Right kidney (tissue), 1 donor: ENCODE measurements at regions not wholly inside any gene's neighbourhood (a gene's known extent, or its start where the extent isn't known, plus 50 kb on each side); places are given as distances from the start of the nearest gene placed in this dataset.
"Not testable (repeated sequence)": the region's sequence is repeated elsewhere in the genome, so short reads cannot be mapped to it uniquely, and the experiment has no call there.

Source experiments
- DNase-seq: peaks from one replicate; pipeline ENCODE4 v3.0.0-alpha.2; 2016

DNA sequence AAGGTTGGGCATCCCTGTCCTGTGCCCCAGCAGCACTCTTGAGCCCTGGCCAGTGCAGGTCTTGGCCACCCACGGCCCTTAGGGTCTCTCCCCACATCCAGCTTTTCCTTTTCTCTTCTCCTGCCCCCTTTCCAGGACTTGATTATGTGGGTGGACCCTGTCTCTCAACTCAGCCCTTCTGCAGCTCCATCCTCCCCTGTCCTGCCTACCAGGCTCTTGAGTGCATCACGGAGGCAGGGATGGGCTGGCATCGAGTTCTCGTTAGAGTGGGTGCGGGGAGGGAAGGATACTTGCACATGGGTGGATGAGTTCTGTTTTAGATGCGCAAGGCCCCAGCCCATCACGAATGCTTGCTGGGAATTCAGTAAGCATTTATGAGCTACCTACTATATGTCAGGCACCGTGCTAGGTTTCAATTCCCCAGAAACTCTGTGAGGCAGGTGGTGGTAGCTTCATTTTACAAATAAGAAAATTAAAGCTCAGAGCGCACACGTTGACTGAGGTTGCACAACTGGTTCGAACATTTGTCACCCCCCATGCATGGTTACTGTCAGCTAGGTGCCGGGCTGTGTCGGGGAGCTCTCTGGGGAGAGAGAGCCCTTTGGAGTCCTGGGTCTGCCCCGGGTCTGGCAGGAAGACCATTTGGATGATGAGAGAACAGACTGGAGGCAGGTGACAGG lies 144.6 kb upstream of the PITX1 start:
- no peak for DNase-seq

GRCh38 chr5:135177591-135177990 lies 143.6 kb upstream of the PITX1 start:
- DNase-seq, result no peak

- DNase-seq, result no peak
Measured at GRCh38 chr5:135176991-135177390, 143.0 kb upstream of the PITX1 start.

GRCh38 chr5:135174315-135175096 lies 140.5 kb upstream of the PITX1 start:
- DNase-seq, result no peak

DNA sequence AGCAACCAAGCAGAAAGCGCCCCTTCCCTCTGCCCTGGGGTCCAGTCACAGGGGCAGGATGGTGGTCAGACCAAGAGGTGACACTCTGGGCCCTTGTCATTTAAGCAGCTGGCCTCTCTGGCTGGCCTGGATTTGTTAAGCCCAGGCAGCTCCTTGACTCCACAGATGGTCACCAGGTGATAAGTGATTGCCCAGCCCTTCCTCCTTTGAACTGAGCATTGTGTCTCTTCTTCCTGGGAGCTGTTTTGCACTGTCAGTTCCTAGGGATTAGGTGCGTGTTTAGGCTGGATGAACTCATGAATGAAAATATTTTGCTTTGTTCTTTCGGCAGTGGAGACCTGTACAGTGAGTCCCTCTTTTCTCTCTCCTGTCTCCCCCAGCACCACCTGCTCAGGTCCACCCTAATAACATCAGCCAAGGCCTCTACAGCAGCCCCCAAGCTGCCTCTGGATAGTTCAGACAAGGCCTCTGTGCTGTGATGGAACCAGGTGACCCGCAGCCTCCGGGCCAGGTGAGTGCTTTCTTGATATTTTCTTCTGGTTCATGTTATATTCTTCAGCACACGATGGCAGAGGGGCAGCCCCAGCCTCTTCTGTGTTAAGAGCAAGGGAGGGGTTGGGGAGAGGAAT lies 139.7 kb upstream of the PITX1 start:
- DNase-seq, result no peak

- DNase-seq, result no peak
Measured at GRCh38 chr5:135172718-135173117, 138.7 kb upstream of the PITX1 start.

DNA sequence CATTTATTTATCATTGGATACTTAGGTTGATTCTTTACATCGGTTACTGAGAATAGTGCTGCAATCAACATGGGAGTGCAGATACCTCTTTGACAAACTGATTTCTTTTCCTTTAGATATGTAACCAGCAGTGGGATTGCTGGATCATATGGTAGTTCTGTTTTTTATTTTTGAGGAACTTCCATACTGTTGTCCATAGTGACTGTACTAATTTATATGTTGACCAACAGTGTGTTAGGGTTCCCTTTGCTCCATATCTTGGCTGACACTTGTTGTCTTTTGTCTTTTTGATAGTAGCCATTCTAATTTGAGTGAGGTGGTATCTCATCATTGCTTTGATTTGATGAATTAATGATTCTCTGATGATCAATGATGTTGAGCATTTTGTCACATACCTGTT lies 137.3 kb upstream of the PITX1 start:
- DNase-seq, result no peak

DNA sequence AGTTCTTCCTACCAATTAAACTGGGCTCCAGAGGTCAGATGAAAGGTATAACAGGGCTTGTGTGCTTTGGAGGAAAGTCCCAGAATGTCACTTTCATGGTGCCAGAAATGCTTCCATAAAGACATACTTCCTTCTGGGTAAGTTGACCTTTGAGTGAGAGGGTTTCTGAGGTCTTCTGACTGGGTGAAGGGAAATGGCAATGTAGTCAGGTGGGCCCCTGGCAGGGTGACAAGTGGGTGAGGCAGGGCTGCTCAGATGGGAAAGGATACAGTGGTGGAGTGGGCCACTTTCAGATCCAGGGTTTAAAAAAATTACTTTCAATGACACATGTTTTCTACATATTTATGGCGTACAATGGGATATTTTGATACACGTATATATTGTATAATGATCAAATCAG lies 136.5 kb upstream of the PITX1 start:
- DNase-seq, result no peak

- DNase-seq, result no peak
Measured at GRCh38 chr5:135169753-135170152, 135.7 kb upstream of the PITX1 start.

- DNase-seq, result no peak
Measured at GRCh38 chr5:135167634-135168033, 133.6 kb upstream of the PITX1 start.

GRCh38 chr5:135164873-135165614 lies 131.0 kb upstream of the PITX1 start:
- not testable (repeated sequence) for DNase-seq

GRCh38 chr5:135163964-135164363 lies 129.9 kb upstream of the PITX1 start:
- DNase-seq, result no peak

- DNase-seq, result no peak
Measured at GRCh38 chr5:135163391-135163790, 129.4 kb upstream of the PITX1 start.

DNA sequence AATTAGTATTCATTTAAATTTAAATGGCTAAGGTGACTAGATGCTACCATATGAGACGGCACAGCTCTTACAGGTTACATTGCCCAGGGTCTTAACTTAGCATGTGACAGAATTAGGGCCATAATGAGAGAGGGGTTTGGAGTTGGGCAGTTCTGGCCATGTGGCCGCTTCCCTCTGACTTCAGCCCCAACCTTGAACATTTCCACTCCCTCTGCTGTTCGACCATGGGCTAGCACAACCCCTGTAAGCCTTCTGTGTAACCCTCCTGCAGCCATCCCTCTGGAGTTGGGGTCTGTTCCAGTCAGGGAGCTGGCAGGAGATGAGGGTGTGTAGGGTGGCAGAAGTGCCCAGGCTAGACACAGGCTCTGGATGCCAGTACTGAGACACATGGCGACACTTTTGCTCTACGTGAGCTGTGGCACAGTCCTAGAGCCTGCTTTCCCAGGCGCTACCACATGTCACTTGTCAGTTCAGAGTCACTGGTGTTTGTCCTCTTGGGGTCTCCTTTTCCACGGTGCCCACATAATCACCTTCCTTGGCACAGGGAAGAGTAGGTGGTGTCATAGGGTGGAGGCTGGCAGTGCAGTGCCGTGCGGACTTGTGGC lies 128.7 kb upstream of the PITX1 start:
- DNase-seq, result no peak

GRCh38 chr5:135161221-135161620 lies 127.2 kb upstream of the PITX1 start:
- DNase-seq, result no peak

DNA sequence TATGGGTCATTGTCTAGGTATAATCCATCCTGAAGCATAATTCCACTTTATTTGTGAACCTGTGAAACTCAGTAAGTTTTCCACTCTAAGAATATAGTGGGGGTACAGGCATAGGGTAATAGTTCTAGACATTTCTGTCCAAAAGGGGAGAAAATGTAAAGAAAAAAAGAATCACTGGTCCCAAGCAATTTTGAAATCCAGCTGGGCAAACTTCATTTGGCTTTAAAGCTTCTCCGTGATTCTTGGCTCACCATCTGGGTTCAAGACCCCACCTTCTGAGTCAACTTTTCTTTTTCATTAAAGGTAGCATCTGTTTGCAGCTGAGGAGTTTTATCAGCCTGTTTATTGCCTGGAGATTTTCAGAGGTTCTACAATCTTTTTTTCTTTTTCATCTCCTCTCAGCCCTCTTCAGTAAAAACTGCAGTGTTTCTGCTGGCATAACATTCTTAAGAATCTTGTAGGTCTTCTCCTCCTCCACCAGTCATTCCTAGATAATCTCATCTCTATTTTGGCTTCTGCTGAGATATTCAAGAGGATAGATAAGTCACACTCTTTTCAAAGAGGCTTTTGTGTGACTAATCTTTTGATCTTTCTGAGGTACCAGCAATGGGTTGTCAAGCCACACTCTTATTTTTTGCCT lies 126.1 kb upstream of the PITX1 start:
- no peak for DNase-seq

DNA sequence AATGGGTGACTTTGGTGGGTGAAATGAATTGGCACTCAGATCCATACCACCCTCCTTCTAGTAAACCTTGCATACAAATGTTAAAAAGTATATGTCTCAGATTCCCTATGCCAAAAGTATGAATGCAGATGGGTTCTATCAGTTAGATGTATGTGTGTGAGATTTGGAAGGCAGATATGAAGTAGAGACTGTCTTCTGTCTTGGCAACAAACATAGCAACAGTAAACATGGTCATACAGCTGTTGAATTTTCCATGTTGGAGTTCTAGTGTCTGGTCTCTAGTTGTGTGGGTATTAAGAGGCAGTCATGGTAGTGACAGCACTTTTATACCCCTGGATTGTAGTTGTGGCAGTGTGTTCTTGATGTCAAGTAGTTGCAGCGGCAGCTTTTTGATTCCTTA lies 125.6 kb upstream of the PITX1 start:
- no peak for DNase-seq

GRCh38 chr5:135158982-135159381 lies 125.0 kb upstream of the PITX1 start:
- DNase-seq, result no peak

- no peak for DNase-seq
Measured at GRCh38 chr5:135158314-135158697, 124.3 kb upstream of the PITX1 start.

GRCh38 chr5:135157421-135158313 lies 123.6 kb upstream of the PITX1 start:
- DNase-seq, result no peak
